Endothelial cell of umbilical vein (primary cell): ENCODE measurements at regions not wholly inside any gene's neighbourhood (a gene's known extent, or its start where the extent isn't known, plus 50 kb on each side); places are given as distances from the start of the nearest gene placed in this dataset.

Experiments used
- BruUV-seq: library from RNA; stranded (reverse); fragments of 400-500 nt; replicated peaks from 2 replicates; lab custom pipeline; 2021; lab: Mats Ljungman, UMichigan
- CTCF ChIA-PET: fragments of 300-600, 350-600 bp; sonication (Branson Sonifier 250); formaldehyde crosslinking; loops from one replicate; lab custom pipeline; 2021; ENCODE audit warnings: antibody characterized with exemption, inconsistent platforms; lab: Charles Lee
- POLR2A ChIA-PET: fragments of 300-600, 350-600 bp; sonication (Branson Sonifier 250); formaldehyde crosslinking; loops from one replicate; lab custom pipeline; 2021; ENCODE audit warnings: antibody characterized with exemption, inconsistent platforms; lab: Charles Lee
- DNase-seq: peaks from one replicate; pipeline ENCODE4 v3.0.0-alpha.2; 2011; ENCODE audit warnings: low read depth, low spot score
- FAIRE-seq: peaks from 2 replicates; lab custom pipeline; 2011; peaks lifted over from hg19 to GRCh38; lab: Jason Lieb, UNC
- H2AFZ ChIP-seq: 2 replicates; pipeline ENCODE4 v1.6.0; 2012; ENCODE audit warnings: low read depth, low read length, control low read depth, inconsistent platforms
- H3K27ac ChIP-seq: 2 replicates; pipeline ENCODE4 v1.5.1; 2011; ENCODE audit warnings: low read depth, mild to moderate bottlenecking, control low read depth, low read length, moderate library complexity; ENCODE audit not compliant: insufficient read depth
- H3K27me3 ChIP-seq, 2 experiments: 2 replicates each; pipeline versions ENCODE4 v1.6.0 to v1.6.1; 2011; ENCODE audit warnings: low read length in 2 of 2, mixed read lengths in 1 of 2; ENCODE audit not compliant: control insufficient read depth in 2 of 2, insufficient read depth in 2 of 2
- H3K36me3 ChIP-seq, 2 experiments: 2 replicates in 1 of 2; 3 replicates in 1 of 2; pipeline ENCODE4 v1.5.1; 2011; ENCODE audit warnings: low read length in 2 of 2, mild to moderate bottlenecking in 1 of 2, moderate library complexity in 1 of 2; ENCODE audit not compliant: control insufficient read depth in 2 of 2, insufficient read depth in 2 of 2; ENCODE audit errors: extremely low read depth in 1 of 2
- H3K4me1 ChIP-seq: 3 replicates; pipeline ENCODE4 v1.5.1; 2011; ENCODE audit warnings: mild to moderate bottlenecking, low read length; ENCODE audit not compliant: control insufficient read depth, insufficient read depth; ENCODE audit errors: extremely low read depth
- H3K4me2 ChIP-seq: 2 replicates; pipeline ENCODE4 v1.6.1; 2011; ENCODE audit warnings: low read length, control low read depth, mixed read lengths; ENCODE audit not compliant: insufficient read depth
- H3K4me3 ChIP-seq, 3 experiments: fragments of 200-600 bp in 1 of 3; sonication (generic), shearing (Covaris generic) in 1 of 3; replicated peaks in 1 of 3; 2 replicates each; pipeline ENCODE4 v1.5.1; 2011 to 2016; ENCODE audit warnings: control low read depth in 3 of 3, low read length in 3 of 3, mild to moderate bottlenecking in 2 of 3, inconsistent platforms in 1 of 3, low read depth in 1 of 3, moderate library complexity in 1 of 3; ENCODE audit not compliant: insufficient read depth in 1 of 3
- H3K79me2 ChIP-seq: 2 replicates; pipeline ENCODE4 v1.6.0; 2012; ENCODE audit warnings: low read length, inconsistent platforms; ENCODE audit not compliant: control insufficient read depth, insufficient read depth
- H3K9ac ChIP-seq: replicated peaks from 2 replicates; pipeline ENCODE3; 2011; ENCODE audit warnings: low read length, control low read depth; ENCODE audit not compliant: insufficient read depth; ENCODE audit errors: extremely low read depth
- H3K9me1 ChIP-seq: replicated peaks from 3 replicates; pipeline ENCODE4 v1.6.0; 2011; ENCODE audit warnings: mild to moderate bottlenecking, low read length; ENCODE audit not compliant: control insufficient read depth, insufficient read depth; ENCODE audit errors: extremely low read depth
- H3K9me3 ChIP-seq: replicated peaks from 2 replicates; pipeline ENCODE4 v1.5.1; 2012; ENCODE audit warnings: low read length, inconsistent platforms; ENCODE audit not compliant: control insufficient read depth, insufficient read depth
- H4K20me1 ChIP-seq: replicated peaks from 2 replicates; pipeline ENCODE3; 2011; ENCODE audit warnings: mild to moderate bottlenecking, low read length; ENCODE audit not compliant: control insufficient read depth, insufficient read depth; ENCODE audit errors: extremely low read depth
- EZH2 ChIP-seq: IDR thresholded peaks from 2 replicates; pipeline ENCODE4 v1.6.1; 2012; ENCODE audit warnings: borderline replicate concordance, low read depth, mild to moderate bottlenecking, moderate library complexity, low read length, inconsistent platforms; ENCODE audit not compliant: severe bottlenecking
- FOS ChIP-seq: IDR thresholded peaks from 2 replicates; pipeline ENCODE4 v1.6.1; 2011; ENCODE audit warnings: mild to moderate bottlenecking, low read length, moderate library complexity, borderline replicate concordance; ENCODE audit not compliant: insufficient read depth
- GATA2 ChIP-seq: IDR thresholded peaks from 2 replicates; pipeline ENCODE4 v1.7.0; 2011; ENCODE audit warnings: low read depth, mild to moderate bottlenecking, moderate library complexity, mixed read lengths, low read length; ENCODE audit not compliant: insufficient read length, insufficient read depth
- JUN ChIP-seq: IDR thresholded peaks from 2 replicates; pipeline ENCODE4 v1.6.1; 2011; ENCODE audit warnings: borderline replicate concordance, low read depth; ENCODE audit not compliant: insufficient read length, insufficient read depth
- MYC ChIP-seq: IDR thresholded peaks from one replicate; pipeline ENCODE4 v1.6.1; 2011; ENCODE audit warnings: mild to moderate bottlenecking, low read depth, low read length
- POLR2A ChIP-seq: IDR thresholded peaks from 2 replicates; pipeline ENCODE4 v1.6.1; 2012; ENCODE audit warnings: low read depth, mild to moderate bottlenecking, control low read depth, low read length
- POLR2AphosphoS5 ChIP-seq: IDR thresholded peaks from 2 replicates; pipeline ENCODE4 v1.6.1; 2012; ENCODE audit warnings: low read depth, mild to moderate bottlenecking, control low read depth, low read length, moderate library complexity; ENCODE audit not compliant: insufficient read depth
- dilution Hi-C: fragments of 300-500 bp; cut with MboI; formaldehyde crosslinking; loops from one replicate; pipeline ENCODE4 v1.15.0; 2019; ENCODE audit warnings: low sequenced_read_pairs; ENCODE audit not compliant: extremely low pct_ligation_motif_present
- intact Hi-C: fragments of 100-400 bp; cut with micrococcal nuclease; formaldehyde crosslinking; loops from one replicate; pipeline ENCODE4 v1.10.0; 2022
- TF ChIP-seq, protein P1 (sequence below), 2 donors: IDR thresholded peaks; 1 replicate in 1 of 2; 2 replicates in 1 of 2; pipeline ENCODE4 v1.5.1; 2011; ENCODE audit warnings: low read length in 2 of 2, mild to moderate bottlenecking in 2 of 2, moderate library complexity in 2 of 2, control low read depth in 1 of 2, inconsistent platforms in 1 of 2, low read depth in 1 of 2; ENCODE audit not compliant: insufficient read depth in 1 of 2; ENCODE audit errors: extremely low read depth in 1 of 2
- TF ChIP-seq, protein P2 (sequence below): IDR thresholded peaks from 2 replicates; pipeline ENCODE4 v1.6.1; 2011; ENCODE audit not compliant: insufficient read depth, insufficient read length

GRCh38 chr7:119196183-119196582 is 971.7 kb downstream of the ANKRD7 start:
- Histone ChIP-seq H3K27ac (no peak overlapping the region), H3K9me3 (no peaks in the 10 kb centered on the region), H3K9me1 (no peaks in the 10 kb centered on the region), H3K4me1 (no peaks in the 10 kb centered on the region), H3K4me2 (no peak overlapping the region), H3K36me3 (no peaks in the 10 kb centered on the region), H3K27me3 (no peaks in the 10 kb centered on the region), H2AFZ (no peak overlapping the region), H4K20me1 (no peaks in the 10 kb centered on the region), H3K4me3 (no peak overlapping the region), H3K79me2 (no peaks in the 10 kb centered on the region), H3K9ac (no peak overlapping the region)
- intact Hi-C loops (loop anchor here (5.0 kb wide), 1 partner anchor 844 kb away; no protein-coding TSS in a partner anchor), dilution Hi-C loops (no loop called here)
- CTCF ChIA-PET: interaction anchor here (1.5 kb wide), 1 partner anchor 20 kb away, joined by 4 read pairs; no protein-coding TSS in a partner anchor
- BruUV-seq: no TSS peak
- POLR2A ChIA-PET: no interaction called here
- no peak for FAIRE-seq
- no peak for DNase-seq
- TF ChIP-seq, protein P1, sequence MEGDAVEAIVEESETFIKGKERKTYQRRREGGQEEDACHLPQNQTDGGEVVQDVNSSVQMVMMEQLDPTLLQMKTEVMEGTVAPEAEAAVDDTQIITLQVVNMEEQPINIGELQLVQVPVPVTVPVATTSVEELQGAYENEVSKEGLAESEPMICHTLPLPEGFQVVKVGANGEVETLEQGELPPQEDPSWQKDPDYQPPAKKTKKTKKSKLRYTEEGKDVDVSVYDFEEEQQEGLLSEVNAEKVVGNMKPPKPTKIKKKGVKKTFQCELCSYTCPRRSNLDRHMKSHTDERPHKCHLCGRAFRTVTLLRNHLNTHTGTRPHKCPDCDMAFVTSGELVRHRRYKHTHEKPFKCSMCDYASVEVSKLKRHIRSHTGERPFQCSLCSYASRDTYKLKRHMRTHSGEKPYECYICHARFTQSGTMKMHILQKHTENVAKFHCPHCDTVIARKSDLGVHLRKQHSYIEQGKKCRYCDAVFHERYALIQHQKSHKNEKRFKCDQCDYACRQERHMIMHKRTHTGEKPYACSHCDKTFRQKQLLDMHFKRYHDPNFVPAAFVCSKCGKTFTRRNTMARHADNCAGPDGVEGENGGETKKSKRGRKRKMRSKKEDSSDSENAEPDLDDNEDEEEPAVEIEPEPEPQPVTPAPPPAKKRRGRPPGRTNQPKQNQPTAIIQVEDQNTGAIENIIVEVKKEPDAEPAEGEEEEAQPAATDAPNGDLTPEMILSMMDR (IDR thresholded peaks at IDR 0.05; ENCODE audit: extremely low read depth in 1 of 2, insufficient read depth in 1 of 2, low read depth in 1 of 2, low read length in 2 of 2): no peak
- TF ChIP-seq POLR2AphosphoS5 (no peak), FOS (no peak), EZH2 (no peak), GATA2 (no peak), POLR2A (no peak), MYC (no peak), JUN (no peak)
- TF ChIP-seq, protein P2, sequence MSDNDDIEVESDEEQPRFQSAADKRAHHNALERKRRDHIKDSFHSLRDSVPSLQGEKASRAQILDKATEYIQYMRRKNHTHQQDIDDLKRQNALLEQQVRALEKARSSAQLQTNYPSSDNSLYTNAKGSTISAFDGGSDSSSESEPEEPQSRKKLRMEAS: no peak
